ENCODE measurements at regions not wholly inside any gene's neighbourhood (a gene's known extent, or its start where the extent isn't known, plus 50 kb on each side); places are given as distances from the start of the nearest gene placed in this dataset.

DNA sequence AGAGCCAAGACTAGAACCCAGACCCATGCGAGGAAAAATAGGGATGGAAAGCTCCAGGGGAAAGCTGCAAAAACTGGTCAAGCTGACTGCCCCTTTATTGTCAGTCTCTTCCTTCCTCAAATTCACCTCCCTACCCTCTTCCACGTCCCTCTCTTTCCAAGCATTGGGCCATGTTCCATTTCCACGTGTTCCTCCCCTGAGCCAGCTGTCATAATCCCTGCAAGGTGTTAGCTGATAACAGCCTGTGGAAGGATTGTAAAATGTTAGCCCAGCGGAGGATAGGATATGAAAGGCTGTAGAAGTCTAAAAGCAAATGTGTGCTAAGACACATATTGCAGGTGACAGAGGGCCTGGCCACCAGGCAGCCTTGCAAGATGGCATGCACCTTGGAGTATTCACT is 88.0 kb upstream of the MAX start:
- intact Hi-C loops (cut with DNase I): no loop called here
- H3K36me3 ChIP-seq: no peaks in the 10 kb centered on the region

DNA sequence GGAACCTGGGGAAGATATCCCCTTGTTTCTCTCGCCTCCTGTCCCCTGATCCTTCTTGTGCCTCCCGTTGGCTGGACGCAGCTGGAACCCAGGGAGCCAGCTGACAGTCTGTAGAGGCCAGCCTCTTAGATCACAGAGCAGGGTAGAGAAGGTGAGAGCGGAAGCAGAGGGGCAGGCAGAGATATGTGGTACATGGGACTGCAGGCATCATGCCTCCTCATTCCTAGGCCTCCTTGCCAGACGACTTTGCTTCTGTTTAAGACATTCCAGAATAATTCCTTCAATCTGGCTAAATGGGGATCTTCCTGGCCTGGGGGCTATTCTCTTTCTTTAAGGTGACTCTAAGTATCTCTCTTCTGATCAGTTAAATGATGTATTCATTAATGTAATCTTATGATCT is 89.4 kb upstream of the MAX start:
- Histone ChIP-seq H3K4me3 (no peak overlapping the region), H3K27me3 (peaks cover 0 to 5% (median 0%) of the 10 kb centered on the region in 4 donors), H3K9me3 (no peaks in the 10 kb centered on the region), H3K27ac (replicated peaks in 1 of 4) (no peak overlapping the region), H3K36me3 (no peaks in the 10 kb centered on the region), H3K4me1 (no peaks in the 10 kb centered on the region)
- intact Hi-C loops (cut with DNase I): no loop called here
- no peak for TF ChIP-seq EP300 (IDR thresholded peaks at IDR 0.05)
- TF ChIP-seq POLR2AphosphoS5 (IDR thresholded peaks at IDR 0.05): no peak
- no peak for TF ChIP-seq CTCF (IDR thresholded peaks at IDR 0.05)
- TF ChIP-seq POLR2A (IDR thresholded peaks at IDR 0.05; ENCODE audit: low read depth): no peak
- DNase-seq (ENCODE audit: extremely low spot score): no peak
- WGBS: 79% methylated on average over 5 of the region's 5 CpGs

More for the DNA sequence above, 88.0 kb upstream of the MAX start:
- Histone ChIP-seq H3K9me3 (no peaks in the 10 kb centered on the region), H3K27me3 (peaks cover 0 to 11% (median 0%) of the 10 kb centered on the region in 4 donors), H3K4me3 (no peak overlapping the region), H3K27ac (replicated peaks in 1 of 4) (no peak overlapping the region), H3K4me1 (no peaks in the 10 kb centered on the region)
- TF ChIP-seq EP300 (IDR thresholded peaks at IDR 0.05) (no peak), POLR2A (IDR thresholded peaks at IDR 0.05; ENCODE audit: low read depth) (no peak), POLR2AphosphoS5 (IDR thresholded peaks at IDR 0.05) (no peak), CTCF (IDR thresholded peaks at IDR 0.05) (no peak)
- no peak for DNase-seq (ENCODE audit: extremely low spot score)
- 50% methylated on average over 4 of the region's 4 CpGs for WGBS

GRCh38 chr14:65192686-65193085 is 90.4 kb upstream of the MAX start:
- intact Hi-C loops (cut with DNase I): no loop called here
- Histone ChIP-seq H3K4me1 (no peaks in the 10 kb centered on the region), H3K9me3 (no peaks in the 10 kb centered on the region), H3K36me3 (no peaks in the 10 kb centered on the region), H3K27ac (replicated peaks in 1 of 4) (no peak overlapping the region), H3K4me3 (no peak overlapping the region), H3K27me3 (peaks cover 0 to 5% (median 0%) of the 10 kb centered on the region in 4 donors)
- WGBS: 73% methylated on average over 1 of the region's 1 CpG
- DNase-seq (ENCODE audit: extremely low spot score): no peak
- no peak for TF ChIP-seq CTCF (IDR thresholded peaks at IDR 0.05)
- TF ChIP-seq POLR2A (IDR thresholded peaks at IDR 0.05; ENCODE audit: low read depth): no peak
- no peak for TF ChIP-seq POLR2AphosphoS5 (IDR thresholded peaks at IDR 0.05)
- TF ChIP-seq EP300 (IDR thresholded peaks at IDR 0.05): no peak

- TF ChIP-seq POLR2A (IDR thresholded peaks at IDR 0.05; ENCODE audit: low read depth): no peak
- no peak for TF ChIP-seq CTCF (IDR thresholded peaks at IDR 0.05)
- no peak for TF ChIP-seq EP300 (IDR thresholded peaks at IDR 0.05)
- no peak for TF ChIP-seq POLR2AphosphoS5 (IDR thresholded peaks at IDR 0.05)
- Histone ChIP-seq H3K4me1 (no peaks in the 10 kb centered on the region), H3K27me3 (peaks cover 0 to 5% (median 0%) of the 10 kb centered on the region in 4 donors), H3K9me3 (no peaks in the 10 kb centered on the region), H3K36me3 (no peaks in the 10 kb centered on the region), H3K4me3 (no peak overlapping the region), H3K27ac (replicated peaks in 1 of 4) (no peak overlapping the region)
- no peak for DNase-seq (ENCODE audit: extremely low spot score)
- WGBS: 74% methylated on average over 3 of the region's 3 CpGs
- intact Hi-C loops (cut with DNase I): no loop called here
These were observed 91.7 kb upstream of the MAX start for GRCh38 chr14:65193916-65194590.

Data from esophagus muscularis mucosa (tissue), 4 donors.